ENCODE measurements at regions not wholly inside any gene's neighbourhood (a gene's known extent, or its start where the extent isn't known, plus 50 kb on each side); places are given as distances from the start of the nearest gene placed in this dataset.

DNA sequence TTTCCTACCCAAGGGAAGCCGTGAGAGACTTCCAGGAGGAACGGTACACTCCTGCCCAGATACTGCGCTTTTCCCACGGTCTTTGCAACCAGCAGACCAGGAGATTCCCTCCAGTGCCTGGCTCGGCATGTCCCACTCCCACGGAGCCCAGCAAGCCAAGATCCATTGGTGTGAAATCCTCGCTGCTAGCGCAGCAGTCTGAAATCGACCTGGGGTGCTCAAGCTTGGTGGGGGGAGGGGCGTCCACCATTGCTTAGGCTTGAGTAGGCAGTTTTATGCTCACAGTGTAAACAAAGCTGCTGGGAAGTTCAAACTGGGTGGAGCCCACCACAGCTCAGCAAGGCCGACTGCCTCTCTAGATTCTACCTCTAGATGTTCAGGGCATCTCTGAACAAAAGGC, 284.8 kb upstream of the FGF13 start:
- FAIRE-seq (no peak), DNase-seq (ENCODE audit: low spot score) (no peak), ATAC-seq (no peak)
- Histone ChIP-seq H4K20me1 (ENCODE audit: insufficient read depth, low read length) (no peaks in the 10 kb centered on the region), H3K9ac (ENCODE audit: insufficient read depth, low read depth, low read length) (no peak overlapping the region), H3K9me3 (ENCODE audit: low read length) (peaks cover 11% of the 10 kb centered on the region), H3K27ac (ENCODE audit: extremely low read length, insufficient read depth, low read length) (no peak overlapping the region), H3K4me1 (ENCODE audit: insufficient read depth, low read length) (no peaks in the 10 kb centered on the region), H3K4me2 (ENCODE audit: low read depth, low read length) (no peak overlapping the region), H3K36me3 (replicated peaks in 1 of 2; ENCODE audit: control insufficient read depth in 1 of 2, insufficient read depth in 2 of 2, low read length in 2 of 2) (no peaks in the 10 kb centered on the region), H3K4me3 (replicated peaks in 1 of 3; ENCODE audit: insufficient read depth in 1 of 3, low read depth in 2 of 3, low read length in 3 of 3) (no peak overlapping the region), H3K79me2 (ENCODE audit: insufficient read depth, low read length) (no peaks in the 10 kb centered on the region), H2AFZ (ENCODE audit: low read length) (no peak overlapping the region), H3K27me3 (ENCODE audit: control insufficient read depth in 1 of 2, insufficient read depth in 2 of 2, low read length in 2 of 2) (no peaks in the 10 kb centered on the region)
- WGBS (ENCODE audit: low lambda C conversion rate) = 0% methylated on average over 5 of the region's 11 CpGs
- POLR2A ChIA-PET = no interaction called here
- intact Hi-C loops (cut with micrococcal nuclease; ENCODE audit: unreplicated experiment) (no loop called here), in situ Hi-C loops (cut with HindIII; ENCODE audit: extremely low pct_ligation_motif_present, low pct_unique_long_range_greater_than_20kb) (no loop called here)
- CTCF ChIA-PET (ENCODE audit: low intra/inter-chr PET ratio, low total read pairs) = no interaction called here
- BruUV-seq (replicated peaks) = no TSS peak
- no peak for TF ChIP-seq ZSCAN20 (CRISPR knock-in tag; IDR thresholded peaks at IDR 0.05; ENCODE audit: borderline replicate concordance)
- TF ChIP-seq, protein P1, sequence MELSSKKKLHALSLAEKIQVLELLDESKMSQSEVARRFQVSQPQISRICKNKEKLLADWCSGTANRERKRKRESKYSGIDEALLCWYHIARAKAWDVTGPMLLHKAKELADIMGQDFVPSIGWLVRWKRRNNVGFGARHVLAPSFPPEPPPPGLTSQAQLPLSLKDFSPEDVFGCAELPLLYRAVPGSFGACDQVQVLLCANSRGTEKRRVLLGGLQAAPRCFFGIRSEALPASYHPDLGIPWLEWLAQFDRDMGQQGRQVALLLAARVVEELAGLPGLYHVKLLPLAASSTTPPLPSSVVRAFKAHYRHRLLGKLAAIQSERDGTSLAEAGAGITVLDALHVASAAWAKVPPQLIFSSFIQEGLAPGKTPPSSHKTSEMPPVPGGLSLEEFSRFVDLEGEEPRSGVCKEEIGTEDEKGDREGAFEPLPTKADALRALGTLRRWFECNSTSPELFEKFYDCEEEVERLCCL (CRISPR knock-in tag; IDR thresholded peaks at IDR 0.05; ENCODE audit: borderline replicate concordance) = no peak
- TF ChIP-seq, protein P2, sequence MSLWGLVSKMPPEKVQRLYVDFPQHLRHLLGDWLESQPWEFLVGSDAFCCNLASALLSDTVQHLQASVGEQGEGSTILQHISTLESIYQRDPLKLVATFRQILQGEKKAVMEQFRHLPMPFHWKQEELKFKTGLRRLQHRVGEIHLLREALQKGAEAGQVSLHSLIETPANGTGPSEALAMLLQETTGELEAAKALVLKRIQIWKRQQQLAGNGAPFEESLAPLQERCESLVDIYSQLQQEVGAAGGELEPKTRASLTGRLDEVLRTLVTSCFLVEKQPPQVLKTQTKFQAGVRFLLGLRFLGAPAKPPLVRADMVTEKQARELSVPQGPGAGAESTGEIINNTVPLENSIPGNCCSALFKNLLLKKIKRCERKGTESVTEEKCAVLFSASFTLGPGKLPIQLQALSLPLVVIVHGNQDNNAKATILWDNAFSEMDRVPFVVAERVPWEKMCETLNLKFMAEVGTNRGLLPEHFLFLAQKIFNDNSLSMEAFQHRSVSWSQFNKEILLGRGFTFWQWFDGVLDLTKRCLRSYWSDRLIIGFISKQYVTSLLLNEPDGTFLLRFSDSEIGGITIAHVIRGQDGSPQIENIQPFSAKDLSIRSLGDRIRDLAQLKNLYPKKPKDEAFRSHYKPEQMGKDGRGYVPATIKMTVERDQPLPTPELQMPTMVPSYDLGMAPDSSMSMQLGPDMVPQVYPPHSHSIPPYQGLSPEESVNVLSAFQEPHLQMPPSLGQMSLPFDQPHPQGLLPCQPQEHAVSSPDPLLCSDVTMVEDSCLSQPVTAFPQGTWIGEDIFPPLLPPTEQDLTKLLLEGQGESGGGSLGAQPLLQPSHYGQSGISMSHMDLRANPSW (CRISPR knock-in tag; IDR thresholded peaks at IDR 0.05; ENCODE audit: borderline replicate concordance) = no peak
- TF ChIP-seq, protein P3, sequence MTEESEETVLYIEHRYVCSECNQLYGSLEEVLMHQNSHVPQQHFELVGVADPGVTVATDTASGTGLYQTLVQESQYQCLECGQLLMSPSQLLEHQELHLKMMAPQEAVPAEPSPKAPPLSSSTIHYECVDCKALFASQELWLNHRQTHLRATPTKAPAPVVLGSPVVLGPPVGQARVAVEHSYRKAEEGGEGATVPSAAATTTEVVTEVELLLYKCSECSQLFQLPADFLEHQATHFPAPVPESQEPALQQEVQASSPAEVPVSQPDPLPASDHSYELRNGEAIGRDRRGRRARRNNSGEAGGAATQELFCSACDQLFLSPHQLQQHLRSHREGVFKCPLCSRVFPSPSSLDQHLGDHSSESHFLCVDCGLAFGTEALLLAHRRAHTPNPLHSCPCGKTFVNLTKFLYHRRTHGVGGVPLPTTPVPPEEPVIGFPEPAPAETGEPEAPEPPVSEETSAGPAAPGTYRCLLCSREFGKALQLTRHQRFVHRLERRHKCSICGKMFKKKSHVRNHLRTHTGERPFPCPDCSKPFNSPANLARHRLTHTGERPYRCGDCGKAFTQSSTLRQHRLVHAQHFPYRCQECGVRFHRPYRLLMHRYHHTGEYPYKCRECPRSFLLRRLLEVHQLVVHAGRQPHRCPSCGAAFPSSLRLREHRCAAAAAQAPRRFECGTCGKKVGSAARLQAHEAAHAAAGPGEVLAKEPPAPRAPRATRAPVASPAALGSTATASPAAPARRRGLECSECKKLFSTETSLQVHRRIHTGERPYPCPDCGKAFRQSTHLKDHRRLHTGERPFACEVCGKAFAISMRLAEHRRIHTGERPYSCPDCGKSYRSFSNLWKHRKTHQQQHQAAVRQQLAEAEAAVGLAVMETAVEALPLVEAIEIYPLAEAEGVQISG (CRISPR knock-in tag; IDR thresholded peaks at IDR 0.05) = no peak
- TF ChIP-seq ZBTB7A (CRISPR knock-in tag; IDR thresholded peaks at IDR 0.05) = no peak
- TF ChIP-seq, protein P4, sequence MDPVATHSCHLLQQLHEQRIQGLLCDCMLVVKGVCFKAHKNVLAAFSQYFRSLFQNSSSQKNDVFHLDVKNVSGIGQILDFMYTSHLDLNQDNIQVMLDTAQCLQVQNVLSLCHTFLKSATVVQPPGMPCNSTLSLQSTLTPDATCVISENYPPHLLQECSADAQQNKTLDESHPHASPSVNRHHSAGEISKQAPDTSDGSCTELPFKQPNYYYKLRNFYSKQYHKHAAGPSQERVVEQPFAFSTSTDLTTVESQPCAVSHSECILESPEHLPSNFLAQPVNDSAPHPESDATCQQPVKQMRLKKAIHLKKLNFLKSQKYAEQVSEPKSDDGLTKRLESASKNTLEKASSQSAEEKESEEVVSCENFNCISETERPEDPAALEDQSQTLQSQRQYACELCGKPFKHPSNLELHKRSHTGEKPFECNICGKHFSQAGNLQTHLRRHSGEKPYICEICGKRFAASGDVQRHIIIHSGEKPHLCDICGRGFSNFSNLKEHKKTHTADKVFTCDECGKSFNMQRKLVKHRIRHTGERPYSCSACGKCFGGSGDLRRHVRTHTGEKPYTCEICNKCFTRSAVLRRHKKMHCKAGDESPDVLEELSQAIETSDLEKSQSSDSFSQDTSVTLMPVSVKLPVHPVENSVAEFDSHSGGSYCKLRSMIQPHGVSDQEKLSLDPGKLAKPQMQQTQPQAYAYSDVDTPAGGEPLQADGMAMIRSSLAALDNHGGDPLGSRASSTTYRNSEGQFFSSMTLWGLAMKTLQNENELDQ (CRISPR knock-in tag; IDR thresholded peaks at IDR 0.05; ENCODE audit: borderline replicate concordance) = no peak
- no peak for TF ChIP-seq FOXK2 (IDR thresholded peaks at IDR 0.05)
- TF ChIP-seq, protein P5, sequence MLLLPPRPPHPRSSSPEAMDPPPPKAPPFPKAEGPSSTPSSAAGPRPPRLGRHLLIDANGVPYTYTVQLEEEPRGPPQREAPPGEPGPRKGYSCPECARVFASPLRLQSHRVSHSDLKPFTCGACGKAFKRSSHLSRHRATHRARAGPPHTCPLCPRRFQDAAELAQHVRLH (CRISPR knock-in tag; IDR thresholded peaks at IDR 0.05; ENCODE audit: borderline replicate concordance, low read depth) = no peak
- TF ChIP-seq ZNF260 (CRISPR knock-in tag; IDR thresholded peaks at IDR 0.05; ENCODE audit: borderline replicate concordance, low read depth) = no peak
- no peak for TF ChIP-seq MEIS1 (CRISPR knock-in tag; IDR thresholded peaks at IDR 0.05; ENCODE audit: borderline replicate concordance)
- TF ChIP-seq, protein P6, sequence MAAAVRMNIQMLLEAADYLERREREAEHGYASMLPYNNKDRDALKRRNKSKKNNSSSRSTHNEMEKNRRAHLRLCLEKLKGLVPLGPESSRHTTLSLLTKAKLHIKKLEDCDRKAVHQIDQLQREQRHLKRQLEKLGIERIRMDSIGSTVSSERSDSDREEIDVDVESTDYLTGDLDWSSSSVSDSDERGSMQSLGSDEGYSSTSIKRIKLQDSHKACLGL (CRISPR knock-in tag; IDR thresholded peaks at IDR 0.05) = no peak
- TF ChIP-seq, protein P7, sequence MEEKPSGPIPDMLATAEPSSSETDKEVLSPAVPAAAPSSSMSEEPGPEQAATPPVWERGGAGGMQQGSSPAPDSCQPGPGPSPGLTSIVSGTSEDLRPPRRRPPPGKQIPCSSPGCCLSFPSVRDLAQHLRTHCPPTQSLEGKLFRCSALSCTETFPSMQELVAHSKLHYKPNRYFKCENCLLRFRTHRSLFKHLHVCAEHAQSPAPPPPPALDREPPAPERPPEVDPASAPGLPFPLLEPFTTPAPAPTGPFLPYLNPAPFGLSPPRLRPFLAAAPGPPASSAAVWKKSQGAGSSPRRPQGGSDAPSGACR (CRISPR knock-in tag; IDR thresholded peaks at IDR 0.05) = no peak
- TF ChIP-seq ZNF792 (CRISPR knock-in tag; IDR thresholded peaks at IDR 0.05) = no peak
- no peak for TF ChIP-seq ZNF33A (CRISPR knock-in tag; IDR thresholded peaks at IDR 0.05; ENCODE audit: borderline replicate concordance)

Measured in HepG2 (cell line).